GM18505 (cell line): ENCODE measurements at regions not wholly inside any gene's neighbourhood (a gene's known extent, or its start where the extent isn't known, plus 50 kb on each side); places are given as distances from the start of the nearest gene placed in this dataset.
"Not testable (repeated sequence)": the region's sequence is repeated elsewhere in the genome, so short reads cannot be mapped to it uniquely, and the experiment has no call there.

ENCODE experiments used
- ATAC-seq: cut with Tn5 transposase; IDR thresholded peaks from one replicate; pipeline ENCODE4 v1.9.1; 2021; ENCODE audit not compliant: unreplicated experiment
- POLR2A ChIP-seq: IDR thresholded peaks from 4 replicates; pipeline ENCODE4 v1.6.1; 2011; ENCODE audit warnings: borderline replicate concordance; ENCODE audit not compliant: insufficient read depth, insufficient read length; ENCODE audit errors: extremely low read depth

DNA sequence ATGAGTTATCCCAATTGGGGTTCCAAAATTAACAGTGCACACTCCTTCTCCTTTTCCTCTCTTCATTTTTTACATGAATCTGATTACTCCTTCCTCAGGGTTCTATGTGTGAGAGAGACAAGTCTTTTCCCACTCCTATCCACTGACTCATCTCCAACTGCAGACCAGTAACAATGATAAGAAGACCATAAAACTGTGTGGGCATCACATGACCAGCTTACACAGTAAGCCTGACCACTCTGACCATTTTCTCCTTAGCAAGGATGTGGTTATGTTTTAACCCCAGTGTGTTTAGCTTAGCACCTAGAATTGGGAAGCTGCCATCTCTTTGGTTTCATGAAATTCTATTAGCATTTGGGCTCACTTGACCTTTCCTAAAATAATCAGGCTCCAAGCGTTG is 145.0 kb upstream of the CALCR start:
- ATAC-seq: no peak
- no peak for TF ChIP-seq POLR2A

DNA sequence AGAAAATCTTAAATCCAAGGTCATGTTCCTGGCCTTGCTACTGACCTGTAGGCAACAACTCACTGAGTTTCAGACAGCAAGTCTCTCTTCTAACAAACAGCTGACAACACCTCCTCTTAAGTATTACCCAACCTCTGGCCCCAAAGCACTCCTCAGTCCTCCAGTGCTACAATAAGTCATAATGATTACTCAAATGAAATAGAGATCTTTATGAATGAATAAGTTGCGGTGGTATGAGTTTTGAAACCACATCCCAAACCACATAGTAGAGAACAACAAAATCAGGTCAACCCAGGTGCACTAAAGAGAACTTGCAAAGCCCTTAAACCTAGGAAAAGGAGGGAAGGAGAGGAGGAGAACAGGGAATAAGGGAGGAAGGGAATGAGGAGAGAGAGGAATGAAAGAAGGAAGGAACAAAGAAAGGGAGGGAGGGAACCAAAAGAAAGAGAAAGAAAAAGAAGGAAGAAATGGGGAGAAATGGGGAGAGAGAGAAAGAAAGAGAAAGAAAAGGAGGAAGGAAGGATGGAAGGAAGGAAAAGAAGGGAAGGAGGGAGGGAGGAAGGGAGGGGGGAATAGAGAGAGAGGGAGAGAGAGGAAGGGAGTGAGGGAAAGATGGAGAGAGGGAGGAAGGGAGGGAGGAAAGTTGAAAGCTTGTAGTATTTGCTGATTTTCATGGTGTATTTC is 142.8 kb upstream of the CALCR start:
- ATAC-seq: no peak
- no peak for TF ChIP-seq POLR2A

DNA sequence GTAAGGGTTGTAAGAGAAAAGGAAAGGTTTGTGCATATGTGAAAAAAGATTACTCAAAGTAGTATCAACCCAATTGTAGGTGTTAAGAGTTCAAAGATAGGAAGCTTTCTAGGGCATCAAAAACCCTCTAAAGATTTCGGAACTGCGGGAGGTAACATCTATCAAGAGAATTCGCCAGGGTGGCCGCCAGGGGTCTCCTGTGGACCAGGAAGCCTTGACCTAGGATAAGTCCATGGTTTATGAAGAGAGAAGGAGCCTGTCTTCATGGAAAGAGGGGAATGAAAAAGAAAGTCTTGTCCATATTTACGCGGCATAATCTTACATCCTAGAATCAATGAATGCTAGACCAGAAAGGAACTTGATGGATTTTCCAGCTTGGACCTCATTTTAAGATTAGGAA is 140.7 kb upstream of the CALCR start:
- peak; percentile 61 for ATAC-seq

DNA sequence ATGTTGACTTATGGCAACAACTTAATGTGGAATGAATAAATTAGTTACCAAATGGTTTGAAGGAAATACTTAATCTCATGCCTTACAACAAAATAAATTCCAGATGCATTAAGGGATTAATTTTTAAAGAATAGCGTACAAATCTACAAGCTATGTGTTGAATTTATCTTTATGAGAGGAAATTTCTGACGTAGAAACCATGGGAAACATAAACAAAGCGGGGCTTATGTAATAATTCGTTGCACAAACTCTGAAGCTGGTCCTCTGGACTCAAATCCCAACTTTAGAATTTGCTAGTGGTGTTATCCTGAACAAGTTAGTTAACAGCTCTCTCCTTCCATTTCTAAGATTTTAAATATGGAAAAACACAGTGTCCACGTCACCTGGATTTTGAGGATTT is 137.4 kb upstream of the CALCR start:
- ATAC-seq: no peak
- TF ChIP-seq POLR2A: no peak

More for the DNA sequence above, 140.7 kb upstream of the CALCR start:
- no peak for TF ChIP-seq POLR2A

DNA sequence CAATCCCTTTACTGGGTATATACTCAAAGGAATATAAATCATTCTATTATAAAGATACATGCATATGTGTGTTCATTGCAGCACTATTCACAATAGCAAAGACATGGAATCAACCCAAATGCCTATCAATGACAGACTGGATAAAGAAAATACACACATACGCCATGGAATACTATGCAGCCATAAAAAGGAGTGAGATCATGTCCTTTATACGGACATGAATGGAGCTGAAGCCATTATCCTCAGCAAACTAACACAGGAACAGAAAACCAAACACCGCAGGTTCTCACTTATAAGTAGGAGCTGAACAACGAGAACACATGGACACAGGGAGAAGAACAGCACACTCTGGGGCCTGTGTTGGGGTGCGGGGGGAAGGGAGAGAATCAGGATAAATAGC is 133.7 kb upstream of the CALCR start:
- not testable (repeated sequence) for ATAC-seq

DNA sequence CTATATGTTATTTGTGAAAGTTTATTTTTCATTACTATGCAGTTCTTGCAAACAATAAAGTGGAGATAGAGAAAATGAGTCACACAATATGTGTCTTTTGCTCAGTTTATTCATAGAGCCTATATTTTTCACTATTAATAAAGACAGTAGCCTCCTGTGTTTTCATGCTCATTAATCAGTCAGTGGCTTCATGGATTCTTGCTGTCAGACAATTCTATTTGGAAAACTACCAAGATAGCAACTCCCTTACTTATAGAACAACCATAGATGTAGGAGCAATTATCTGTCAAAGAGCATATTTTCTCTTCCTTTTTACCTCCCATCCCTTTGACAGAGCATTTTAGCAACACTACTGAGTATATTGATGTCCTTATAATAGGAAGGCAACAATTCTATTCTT is 132.7 kb upstream of the CALCR start:
- no peak for TF ChIP-seq POLR2A
- ATAC-seq: no peak

DNA sequence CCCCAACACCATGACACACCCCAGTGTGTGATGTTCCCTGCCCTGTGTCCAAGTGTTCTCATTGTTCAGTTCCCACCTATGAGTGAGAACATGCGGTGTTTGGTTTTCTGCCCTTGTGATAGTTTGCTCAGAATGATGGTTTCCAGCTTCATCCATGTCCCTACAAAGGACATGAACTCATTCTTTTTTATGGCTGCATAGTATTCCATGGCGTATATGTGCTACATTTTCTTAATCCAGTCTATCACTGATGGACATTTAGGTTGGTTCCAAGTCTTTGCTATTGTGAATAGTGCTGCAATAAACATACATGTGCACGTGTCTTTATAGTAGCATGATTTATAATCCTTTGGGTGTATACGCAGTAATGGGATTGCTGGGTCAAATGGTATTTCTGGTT is 131.6 kb upstream of the CALCR start:
- not testable (repeated sequence) for ATAC-seq

DNA sequence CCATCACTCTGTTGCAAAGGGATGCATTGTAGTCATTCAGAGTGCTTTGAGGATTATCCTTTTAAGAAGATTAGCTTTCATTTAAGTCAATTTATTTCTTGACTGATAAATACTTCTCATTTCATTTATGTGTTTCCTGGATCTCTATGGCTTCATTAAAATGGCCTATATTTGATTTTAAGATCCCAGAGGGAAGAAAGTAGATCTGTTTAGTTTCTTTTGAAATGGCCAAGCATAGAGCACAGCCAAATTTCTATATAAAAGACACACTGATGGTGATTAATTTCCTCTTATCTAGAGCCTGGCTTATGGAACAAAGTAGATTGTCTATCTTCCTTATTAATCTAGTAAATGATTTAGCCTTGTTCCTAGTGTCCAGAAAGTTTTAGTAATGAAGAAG is 129.7 kb upstream of the CALCR start:
- no peak for ATAC-seq
- no peak for TF ChIP-seq POLR2A

DNA sequence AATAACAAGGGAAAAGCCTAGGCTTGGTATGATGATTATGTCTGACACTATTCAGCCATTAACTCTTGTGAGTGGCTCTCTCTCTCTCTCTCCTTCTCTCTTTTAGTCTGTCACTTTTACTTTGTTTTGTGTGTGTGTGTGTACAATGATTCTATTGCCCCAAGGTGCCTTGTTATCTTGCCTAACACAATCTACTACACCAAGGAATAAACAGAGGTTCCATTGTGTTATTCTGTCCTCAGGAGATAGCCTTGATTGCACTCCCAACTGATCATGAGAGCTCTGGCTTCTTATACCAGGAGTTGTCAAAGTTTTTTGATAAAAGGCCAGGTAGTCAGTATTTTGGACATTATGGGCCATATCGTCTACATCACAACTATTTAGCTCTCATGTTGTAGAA is 123.4 kb upstream of the CALCR start:
- no peak for ATAC-seq
- TF ChIP-seq POLR2A: no peak

DNA sequence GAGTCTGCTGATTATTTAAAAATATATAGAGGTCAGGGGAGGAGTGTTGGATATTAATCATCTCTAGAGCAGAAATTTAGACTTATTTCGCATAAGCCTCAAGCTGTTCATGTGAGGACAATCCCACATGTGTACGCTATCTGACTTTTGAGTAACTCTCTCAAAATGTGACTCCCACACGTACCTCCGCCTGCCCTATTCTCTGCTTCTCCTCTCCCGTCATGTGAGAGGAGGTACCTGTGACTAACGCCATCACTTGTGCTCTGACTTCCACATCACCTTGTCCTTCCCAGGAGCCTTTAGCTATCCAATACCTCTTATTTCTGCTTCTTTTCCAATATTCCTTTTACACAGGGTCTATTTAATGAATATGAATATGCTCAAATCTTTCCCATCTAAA is 119.3 kb upstream of the CALCR start:
- no peak for ATAC-seq
- no peak for TF ChIP-seq POLR2A

DNA sequence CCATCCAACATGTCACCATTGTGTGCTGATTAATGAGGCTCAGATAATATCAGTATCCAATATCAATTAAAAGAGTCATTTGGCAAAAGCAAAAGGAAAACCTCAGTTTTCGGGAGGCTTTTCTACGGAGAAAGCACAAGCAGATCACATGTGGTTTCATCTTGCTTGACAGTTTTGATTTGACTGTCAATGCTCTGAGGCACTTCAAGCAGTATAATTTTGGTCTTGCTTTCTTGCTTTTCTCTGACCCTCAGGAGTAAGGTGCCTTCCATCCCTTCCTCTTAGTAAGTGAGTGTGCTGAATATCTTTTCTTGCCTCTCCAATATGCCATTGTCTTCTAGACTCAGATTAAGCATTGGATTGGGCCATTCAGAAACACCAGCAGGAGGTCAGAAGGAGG is 115.5 kb upstream of the CALCR start:
- ATAC-seq: no peak
- TF ChIP-seq POLR2A: no peak

DNA sequence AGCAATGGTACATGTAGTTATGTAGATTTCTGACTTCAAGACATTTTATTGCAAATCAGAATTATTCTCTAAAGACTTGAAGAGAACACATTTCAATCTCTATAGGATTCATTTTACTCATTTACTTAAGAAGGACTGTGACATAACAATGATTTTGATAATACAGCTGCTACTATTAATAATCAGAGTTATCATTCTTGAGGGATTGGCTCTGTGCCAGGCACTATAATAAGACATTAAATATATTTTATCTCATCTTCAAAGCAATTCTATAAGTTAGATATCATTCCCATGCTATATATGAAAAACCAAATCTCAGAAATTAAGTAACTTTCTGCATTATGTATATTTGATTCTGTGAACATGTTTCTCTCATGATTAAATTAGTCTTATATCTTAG is 103.7 kb upstream of the CALCR start:
- ATAC-seq: no peak
- no peak for TF ChIP-seq POLR2A

DNA sequence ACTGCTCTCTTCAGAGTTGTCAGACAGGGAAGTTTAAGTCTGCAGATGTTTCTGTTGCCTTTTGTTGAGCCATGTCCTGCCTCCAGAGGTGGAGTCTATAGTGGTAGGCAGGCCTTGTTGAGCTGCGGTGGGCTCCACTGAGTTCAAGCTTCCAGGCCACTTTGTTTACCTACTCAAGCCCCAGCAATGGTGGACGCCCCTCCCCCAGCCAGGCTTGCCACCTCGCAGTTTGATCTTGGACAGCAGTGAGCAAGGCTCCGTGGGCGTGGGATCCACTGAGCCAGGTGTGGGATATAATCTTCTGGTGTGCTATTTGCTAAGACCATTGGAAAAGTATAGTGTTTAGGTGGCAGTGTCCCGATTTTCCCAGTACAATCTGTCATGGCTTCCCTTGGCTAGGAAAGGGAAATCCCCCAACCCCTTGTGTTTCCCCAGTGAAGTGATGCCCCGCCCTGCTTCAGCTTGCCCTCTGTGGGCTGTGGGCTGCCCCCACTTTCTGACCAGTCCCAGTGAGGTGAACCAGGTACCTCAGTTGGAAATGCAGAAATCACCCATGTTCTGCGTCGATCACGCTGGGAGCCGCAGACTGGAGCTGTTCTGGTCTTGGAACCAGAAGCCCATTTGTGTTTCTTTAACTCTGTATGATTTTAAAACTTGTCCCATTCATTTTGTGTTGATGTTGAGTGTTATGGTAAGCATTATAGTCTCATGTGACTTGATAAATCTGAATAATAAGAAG is 89.2 kb upstream of the CALCR start:
- TF ChIP-seq POLR2A: no peak
- no peak for ATAC-seq

DNA sequence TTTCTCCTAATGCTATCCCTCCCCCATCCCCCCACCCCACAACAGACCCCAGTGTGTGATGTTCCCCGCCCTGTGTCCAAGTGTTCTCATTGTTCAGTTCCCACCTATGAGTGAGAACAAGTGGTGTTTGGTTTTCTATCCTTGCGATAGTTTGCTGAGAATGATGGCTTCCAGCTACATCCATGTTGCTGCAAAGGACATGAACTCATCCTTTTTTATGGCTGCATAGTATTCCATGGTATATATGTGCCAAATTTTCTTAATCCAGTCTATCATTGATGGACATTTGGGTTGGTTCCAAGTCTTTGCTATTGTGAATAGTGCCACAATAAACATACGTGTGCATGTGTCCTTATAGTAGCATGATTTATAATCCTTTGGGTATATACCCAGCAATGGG is 83.6 kb upstream of the CALCR start:
- not testable (repeated sequence) for ATAC-seq
